ENCODE measurements at regions not wholly inside any gene's neighbourhood (a gene's known extent, or its start where the extent isn't known, plus 50 kb on each side); places are given as distances from the start of the nearest gene placed in this dataset.

- no peak for TF ChIP-seq CTCF (IDR thresholded peaks at IDR 0.05)
- no peak for TF ChIP-seq POLR2A (IDR thresholded peaks at IDR 0.05)
- TF ChIP-seq POLR2AphosphoS5 (IDR thresholded peaks at IDR 0.05) = no peak
- TF ChIP-seq EP300 (IDR thresholded peaks at IDR 0.05; ENCODE audit: low read depth) = no peak
Measured at GRCh38 chr12:31874961-31875608, 84.1 kb upstream of the RESF1 start.

Measured in transverse colon (tissue), 4 donors.